ENCODE measurements at regions not wholly inside any gene's neighbourhood (a gene's known extent, or its start where the extent isn't known, plus 50 kb on each side); places are given as distances from the start of the nearest gene placed in this dataset.

DNA sequence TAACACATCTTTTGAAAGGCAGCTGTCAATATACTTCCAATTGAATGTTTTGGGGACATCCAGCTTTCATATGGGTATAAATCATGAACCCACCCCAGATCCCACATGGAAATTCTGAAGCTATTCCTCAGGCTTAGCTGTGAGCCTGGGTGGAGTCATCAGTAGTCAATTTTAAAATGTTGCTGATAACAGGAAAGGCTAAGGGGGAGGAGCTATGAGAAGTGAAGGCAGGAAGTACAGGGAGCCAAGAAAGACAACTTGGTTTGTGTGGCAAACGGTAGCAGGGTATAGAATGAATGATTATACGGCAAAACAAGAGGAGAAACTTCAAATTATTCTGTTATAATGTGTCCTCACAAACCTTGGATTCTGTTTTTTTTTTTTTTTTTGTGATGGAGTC lies 108.6 kb downstream of the QPCT start:
- TF ChIP-seq, protein P1, sequence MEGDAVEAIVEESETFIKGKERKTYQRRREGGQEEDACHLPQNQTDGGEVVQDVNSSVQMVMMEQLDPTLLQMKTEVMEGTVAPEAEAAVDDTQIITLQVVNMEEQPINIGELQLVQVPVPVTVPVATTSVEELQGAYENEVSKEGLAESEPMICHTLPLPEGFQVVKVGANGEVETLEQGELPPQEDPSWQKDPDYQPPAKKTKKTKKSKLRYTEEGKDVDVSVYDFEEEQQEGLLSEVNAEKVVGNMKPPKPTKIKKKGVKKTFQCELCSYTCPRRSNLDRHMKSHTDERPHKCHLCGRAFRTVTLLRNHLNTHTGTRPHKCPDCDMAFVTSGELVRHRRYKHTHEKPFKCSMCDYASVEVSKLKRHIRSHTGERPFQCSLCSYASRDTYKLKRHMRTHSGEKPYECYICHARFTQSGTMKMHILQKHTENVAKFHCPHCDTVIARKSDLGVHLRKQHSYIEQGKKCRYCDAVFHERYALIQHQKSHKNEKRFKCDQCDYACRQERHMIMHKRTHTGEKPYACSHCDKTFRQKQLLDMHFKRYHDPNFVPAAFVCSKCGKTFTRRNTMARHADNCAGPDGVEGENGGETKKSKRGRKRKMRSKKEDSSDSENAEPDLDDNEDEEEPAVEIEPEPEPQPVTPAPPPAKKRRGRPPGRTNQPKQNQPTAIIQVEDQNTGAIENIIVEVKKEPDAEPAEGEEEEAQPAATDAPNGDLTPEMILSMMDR (conservative IDR thresholded peaks at IDR 0.05; ENCODE audit: low read length), result no peak
- TF ChIP-seq EZH2phosphoT487 (IDR thresholded peaks at IDR 0.05; ENCODE audit: borderline replicate concordance, low read depth, low read length), result no peak
